IMR-90 (cell line): ENCODE measurements at regions not wholly inside any gene's neighbourhood (a gene's known extent, or its start where the extent isn't known, plus 50 kb on each side); places are given as distances from the start of the nearest gene placed in this dataset.

Experiments
- ATAC-seq: fragments of 200-7000 bp; cut with Tn5 transposase; 2 replicates; pipeline ENCODE4 v1.9.1; 2020; ENCODE audit warnings: low read depth, mild to moderate bottlenecking, moderate library complexity
- BruUV-seq: library from RNA; stranded (reverse); fragments of 400-500 nt; replicated peaks from 2 replicates; lab custom pipeline; 2021; lab: Mats Ljungman, UMichigan
- CTCF ChIA-PET: fragments of 300-600 bp; formaldehyde crosslinking; extraction: SDS; loops from one replicate; lab custom pipeline; 2021; ENCODE audit warnings: antibody characterized with exemption; lab: Yijun Ruan, JAX
- POLR2A ChIA-PET: fragments of 300-600 bp; sonication (Branson Sonifier 250); formaldehyde crosslinking; loops from one replicate; lab custom pipeline; 2022; ENCODE audit warnings: antibody characterized with exemption; ENCODE audit not compliant: unreplicated experiment; lab: Charles Lee
- DNase-seq: peaks from one replicate; pipeline ENCODE4 v3.0.0; 2013
- H2AFZ ChIP-seq: replicated peaks from 2 replicates; pipeline ENCODE3; 2013; ENCODE audit warnings: low read length, mild to moderate bottlenecking; ENCODE audit not compliant: poor library complexity
- H2AK5ac ChIP-seq: 2 replicates; pipeline ENCODE4 v1.6.1; 2013; ENCODE audit warnings: low read depth, low read length, inconsistent platforms
- H2AK9ac ChIP-seq: replicated peaks from 2 replicates; pipeline ENCODE3; 2013; ENCODE audit warnings: mild to moderate bottlenecking, low read depth, low read length, moderate library complexity; ENCODE audit not compliant: poor library complexity
- H2BK120ac ChIP-seq: 2 replicates; pipeline ENCODE4 v1.6.1; 2013; ENCODE audit warnings: low read depth, low read length, inconsistent platforms
- H2BK15ac ChIP-seq: 3 replicates; pipeline ENCODE4 v1.6.1; 2013; ENCODE audit warnings: low read depth, low read length, inconsistent platforms
- H2BK20ac ChIP-seq: 2 replicates; pipeline ENCODE4 v1.6.1; 2013; ENCODE audit warnings: low read depth, mild to moderate bottlenecking, inconsistent platforms, low read length, moderate library complexity
- H2BK5ac ChIP-seq: 2 replicates; pipeline ENCODE4 v1.6.1; 2013; ENCODE audit warnings: mild to moderate bottlenecking, low read depth, low read length, inconsistent platforms; ENCODE audit not compliant: poor library complexity, severe bottlenecking
- H3K14ac ChIP-seq: replicated peaks from 2 replicates; pipeline ENCODE4 v1.6.1; 2013; ENCODE audit warnings: low read depth, low read length, inconsistent platforms
- H3K18ac ChIP-seq: 2 replicates; pipeline ENCODE4 v1.6.1; 2013; ENCODE audit warnings: low read depth, low read length, control low read depth
- H3K23ac ChIP-seq: 2 replicates; pipeline ENCODE4 v1.6.1; 2013; ENCODE audit warnings: low read depth, low read length, inconsistent platforms
- H3K27ac ChIP-seq: 2 replicates; pipeline ENCODE4 v1.5.1; 2013; ENCODE audit warnings: mild to moderate bottlenecking, control low read depth, low read length; ENCODE audit not compliant: insufficient read depth
- H3K27me3 ChIP-seq: 2 replicates; pipeline ENCODE4 v1.6.1; 2013; ENCODE audit warnings: low read length; ENCODE audit not compliant: control insufficient read depth, insufficient read depth
- H3K36me3 ChIP-seq: 2 replicates; pipeline ENCODE4 v1.6.1; 2013; ENCODE audit warnings: low read length, mixed read lengths; ENCODE audit not compliant: control insufficient read depth, insufficient read depth
- H3K4ac ChIP-seq: 2 replicates; pipeline ENCODE4 v1.6.1; 2013; ENCODE audit warnings: low read depth, low read length, inconsistent platforms
- H3K4me1 ChIP-seq: 2 replicates; pipeline ENCODE4 v1.6.1; 2013; ENCODE audit warnings: low read length, mixed read lengths; ENCODE audit not compliant: control insufficient read depth, insufficient read depth
- H3K4me2 ChIP-seq: 2 replicates; pipeline ENCODE4 v1.6.1; 2013; ENCODE audit warnings: low read depth, mild to moderate bottlenecking, control low read depth, low read length, moderate library complexity
- H3K4me3 ChIP-seq: 2 replicates; pipeline ENCODE4 v1.5.1; 2013; ENCODE audit warnings: low read depth, mild to moderate bottlenecking, control low read depth, low read length, moderate library complexity; ENCODE audit not compliant: insufficient read depth
- H3K56ac ChIP-seq: 2 replicates; pipeline ENCODE4 v1.6.1; 2013; ENCODE audit warnings: low read length, inconsistent platforms; ENCODE audit not compliant: insufficient read depth; ENCODE audit errors: extremely low read depth
- H3K79me1 ChIP-seq, 2 experiments: 2 replicates each; pipeline ENCODE4 v1.6.1; 2013; ENCODE audit warnings: low read length in 2 of 2, inconsistent platforms in 1 of 2, low read depth in 1 of 2
- H3K9ac ChIP-seq: 2 replicates; pipeline ENCODE4 v1.6.1; 2013; ENCODE audit warnings: low read depth, low read length, control low read depth
- H3K9me1 ChIP-seq: 2 replicates; pipeline ENCODE4 v1.6.1; 2013; ENCODE audit warnings: low read length, inconsistent platforms; ENCODE audit not compliant: insufficient read depth
- H3K9me3 ChIP-seq: 2 replicates; pipeline ENCODE4 v1.6.1; 2013; ENCODE audit warnings: low read length; ENCODE audit not compliant: control insufficient read depth, insufficient read depth
- H4K20me1 ChIP-seq: 2 replicates; pipeline ENCODE4 v1.6.1; 2013; ENCODE audit warnings: low read length, inconsistent platforms; ENCODE audit not compliant: insufficient read depth
- H4K5ac ChIP-seq: 2 replicates; pipeline ENCODE4 v1.6.1; 2013; ENCODE audit warnings: mild to moderate bottlenecking, low read depth, low read length, control low read depth
- H4K8ac ChIP-seq, 2 experiments: 2 replicates each; pipeline ENCODE4 v1.6.1; 2013; ENCODE audit warnings: low read depth in 2 of 2, low read length in 2 of 2, control low read depth in 1 of 2, inconsistent platforms in 1 of 2
- H4K91ac ChIP-seq: 2 replicates; pipeline ENCODE4 v1.6.1; 2013; ENCODE audit warnings: low read depth, low read length, inconsistent platforms; ENCODE audit not compliant: insufficient read depth
- CEBPB ChIP-seq: IDR thresholded peaks from 2 replicates; pipeline ENCODE4 v1.6.1; 2012; ENCODE audit warnings: low read depth, low read length, improper control_type of control experiment
- CHD1 ChIP-seq: IDR thresholded peaks from 2 replicates; pipeline ENCODE4 v1.6.1; 2012; ENCODE audit warnings: low read depth, low read length, improper control_type of control experiment
- MAFK ChIP-seq: IDR thresholded peaks from 2 replicates; pipeline ENCODE4 v1.6.1; 2012; ENCODE audit warnings: low read depth, low read length, improper control_type of control experiment
- MAZ ChIP-seq: IDR thresholded peaks from 2 replicates; pipeline ENCODE4 v1.6.1; 2012; ENCODE audit warnings: low read depth, mild to moderate bottlenecking, low read length, improper control_type of control experiment, moderate library complexity, borderline replicate concordance
- MXI1 ChIP-seq: IDR thresholded peaks from 2 replicates; pipeline ENCODE4 v1.6.1; 2012; ENCODE audit warnings: low read depth, mild to moderate bottlenecking, low read length, moderate library complexity, borderline replicate concordance
- NFE2L2 ChIP-seq: fragments of 150-350 bp; IDR thresholded peaks from 2 replicates; pipeline ENCODE4 v1.6.1; 2016; ENCODE audit warnings: low read depth, mild to moderate bottlenecking, low read length
- POLR2A ChIP-seq: IDR thresholded peaks from 2 replicates; pipeline ENCODE4 v1.6.1; 2012; ENCODE audit warnings: mild to moderate bottlenecking, low read depth, low read length
- RFX5 ChIP-seq: IDR thresholded peaks from 2 replicates; pipeline ENCODE4 v1.8.0; 2012; ENCODE audit warnings: low read depth, mild to moderate bottlenecking, low read length, moderate library complexity
- SMC3 ChIP-seq: fragments of 150-350 bp; IDR thresholded peaks from 2 replicates; pipeline ENCODE4 v1.6.1; 2016; ENCODE audit warnings: low read depth, mild to moderate bottlenecking, antibody characterized with exemption, low read length, moderate library complexity
- WGBS, 2 experiments: methylation state at CpG; one replicate each; pipeline versions ENCODE4 v1.1.5 to v1.1.7; 2013; ENCODE audit warnings: missing lambda C conversion rate in 2 of 2; ENCODE audit not compliant: insufficient read length in 1 of 2; ENCODE audit errors: extremely low coverage in 2 of 2; 5-methylcytosine and 5-hydroxymethylcytosine counted together
- dilution Hi-C: fragments of 300-500 bp; cut with HindIII; formaldehyde crosslinking; loops from one replicate; pipeline ENCODE4 v1.14.3; 2018; ENCODE audit warnings: low sequenced_read_pairs; ENCODE audit not compliant: unreplicated experiment
- in situ Hi-C: fragments of 300-500 bp; cut with MboI; formaldehyde crosslinking; loops from 3 replicates; pipeline ENCODE4 v1.14.3; 2019; ENCODE audit warnings: low sequenced_read_pairs, inconsistent platforms, mixed read lengths
- intact Hi-C: fragments of 100-400 bp; cut with micrococcal nuclease; formaldehyde crosslinking; loops from 2 replicates; pipeline ENCODE4 v1.10.0; 2022
- TF ChIP-seq, protein P1 (sequence below): fragments of 150-350 bp; IDR thresholded peaks from 2 replicates; pipeline ENCODE4 v1.6.1; 2017; ENCODE audit warnings: mild to moderate bottlenecking, antibody characterized with exemption, low read length, low read depth
- TF ChIP-seq, protein P2 (sequence below): conservative IDR thresholded peaks from 2 replicates; pipeline ENCODE4 v1.5.1; 2012; ENCODE audit warnings: mild to moderate bottlenecking, low read depth, low read length, improper control_type of control experiment

- Histone ChIP-seq H2BK15ac (peak overlapping the region; percentile 42; the same call in 1 of the 3 replicates), H2AK5ac (peak overlapping the region; percentile 77), H3K56ac (no peak overlapping the region), H3K4ac (peak overlapping the region; percentile 50; the same call in 1 of the 2 replicates), H3K27me3 (no peaks in the 10 kb centered on the region), H3K4me2 (no peak overlapping the region), H2BK20ac (peak overlapping the region; percentile 54), H4K91ac (peak overlapping the region; percentile 10), H3K9me1 (peaks cover 20% of the 10 kb centered on the region; the same call in 1 of the 2 replicates), H2AK9ac (no peak overlapping the region), H3K79me1 (no peaks in the 10 kb centered on the region), H2AFZ (no peak overlapping the region), H3K4me1 (peaks cover 20% of the 10 kb centered on the region; the same call in 1 of the 2 replicates), H3K14ac (peak overlapping the region; percentile 77), H4K20me1 (no peaks in the 10 kb centered on the region), H3K9ac (no peak overlapping the region), H3K23ac (peak overlapping the region; percentile 34; the same call in 1 of the 2 replicates), H3K27ac (peak overlapping the region; percentile 79; the same call in 1 of the 2 replicates), H3K36me3 (no peaks in the 10 kb centered on the region), H3K4me3 (no peak overlapping the region), H3K18ac (peak overlapping the region; percentile 69), H4K5ac (peak overlapping the region; percentile 10; the same call in 1 of the 2 replicates), H3K9me3 (no peaks in the 10 kb centered on the region), H2BK5ac (no peak overlapping the region), H4K8ac (0 out of 4 replicates have a peak overlapping the region, but pooled peaks of 1 of the 2 experiments have one; percentile 17), H2BK120ac (peak overlapping the region; percentile 66)
- in situ Hi-C loops (no loop called here), intact Hi-C loops (loop anchor here (5.0 kb wide), 1 partner anchor 92 kb away; no protein-coding TSS in a partner anchor), dilution Hi-C loops (no loop called here)
- CTCF ChIA-PET = interaction anchor here (0.6 kb wide), 1 partner anchor 15 kb away, joined by 3 read pairs; no protein-coding TSS in a partner anchor
- BruUV-seq = no TSS peak
- 83% methylated on average over 1 of the region's 10 CpGs; no CpG with 5 or more reads in 1 of the 2 experiments for WGBS, 2 experiments
- TF ChIP-seq RFX5 (no peak), CEBPB (no peak), MAZ (no peak), POLR2A (no peak), NFE2L2 (no peak), CHD1 (no peak), MAFK (no peak), SMC3 (no peak), MXI1 (no peak)
- TF ChIP-seq, protein P1, sequence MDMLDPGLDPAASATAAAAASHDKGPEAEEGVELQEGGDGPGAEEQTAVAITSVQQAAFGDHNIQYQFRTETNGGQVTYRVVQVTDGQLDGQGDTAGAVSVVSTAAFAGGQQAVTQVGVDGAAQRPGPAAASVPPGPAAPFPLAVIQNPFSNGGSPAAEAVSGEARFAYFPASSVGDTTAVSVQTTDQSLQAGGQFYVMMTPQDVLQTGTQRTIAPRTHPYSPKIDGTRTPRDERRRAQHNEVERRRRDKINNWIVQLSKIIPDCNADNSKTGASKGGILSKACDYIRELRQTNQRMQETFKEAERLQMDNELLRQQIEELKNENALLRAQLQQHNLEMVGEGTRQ = no peak
- TF ChIP-seq, protein P2, sequence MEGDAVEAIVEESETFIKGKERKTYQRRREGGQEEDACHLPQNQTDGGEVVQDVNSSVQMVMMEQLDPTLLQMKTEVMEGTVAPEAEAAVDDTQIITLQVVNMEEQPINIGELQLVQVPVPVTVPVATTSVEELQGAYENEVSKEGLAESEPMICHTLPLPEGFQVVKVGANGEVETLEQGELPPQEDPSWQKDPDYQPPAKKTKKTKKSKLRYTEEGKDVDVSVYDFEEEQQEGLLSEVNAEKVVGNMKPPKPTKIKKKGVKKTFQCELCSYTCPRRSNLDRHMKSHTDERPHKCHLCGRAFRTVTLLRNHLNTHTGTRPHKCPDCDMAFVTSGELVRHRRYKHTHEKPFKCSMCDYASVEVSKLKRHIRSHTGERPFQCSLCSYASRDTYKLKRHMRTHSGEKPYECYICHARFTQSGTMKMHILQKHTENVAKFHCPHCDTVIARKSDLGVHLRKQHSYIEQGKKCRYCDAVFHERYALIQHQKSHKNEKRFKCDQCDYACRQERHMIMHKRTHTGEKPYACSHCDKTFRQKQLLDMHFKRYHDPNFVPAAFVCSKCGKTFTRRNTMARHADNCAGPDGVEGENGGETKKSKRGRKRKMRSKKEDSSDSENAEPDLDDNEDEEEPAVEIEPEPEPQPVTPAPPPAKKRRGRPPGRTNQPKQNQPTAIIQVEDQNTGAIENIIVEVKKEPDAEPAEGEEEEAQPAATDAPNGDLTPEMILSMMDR = no peak
- DNase-seq = no peak
- POLR2A ChIA-PET = no interaction called here
- ATAC-seq = no peak
These were observed 196.9 kb downstream of the ADAMTS15 start for GRCh38 chr11:130645164-130645842.
